ENCODE measurements at regions not wholly inside any gene's neighbourhood (a gene's known extent, or its start where the extent isn't known, plus 50 kb on each side); places are given as distances from the start of the nearest gene placed in this dataset.

- no peak for DNase-seq (ENCODE audit: low read depth, low spot score)
- H3K27ac ChIP-seq = no peak overlapping the region
Measured at GRCh38 chr6:149211046-149211571, 106.4 kb upstream of the TAB2 start.

- DNase-seq (ENCODE audit: low read depth, low spot score) = no peak
- H3K27ac ChIP-seq = no peak overlapping the region
Measured at GRCh38 chr6:149212206-149212605, 105.3 kb upstream of the TAB2 start.

GRCh38 chr6:149212892-149213801 lies 104.4 kb upstream of the TAB2 start:
- no peak overlapping the region for H3K27ac ChIP-seq
- no peak for DNase-seq (ENCODE audit: low read depth, low spot score)

GRCh38 chr6:149213829-149214228 lies 103.7 kb upstream of the TAB2 start:
- DNase-seq (ENCODE audit: low read depth, low spot score) = no peak
- H3K27ac ChIP-seq = no peak overlapping the region

- DNase-seq (ENCODE audit: low read depth, low spot score) = no peak
- no peak overlapping the region for H3K27ac ChIP-seq
Measured at GRCh38 chr6:149216459-149216858, 101.1 kb upstream of the TAB2 start.

GRCh38 chr6:149217466-149217888 lies 100.0 kb upstream of the TAB2 start:
- no peak for DNase-seq (ENCODE audit: low read depth, low spot score)
- H3K27ac ChIP-seq = no peak overlapping the region

- DNase-seq (ENCODE audit: low read depth, low spot score) = no peak
Measured at GRCh38 chr6:149218471-149218870, 99.0 kb upstream of the TAB2 start.

GRCh38 chr6:149218915-149219314 lies 98.6 kb upstream of the TAB2 start:
- no peak for DNase-seq (ENCODE audit: low read depth, low spot score)
- no peak overlapping the region for H3K27ac ChIP-seq

More at GRCh38 chr6:149218471-149218870, 99.0 kb upstream of the TAB2 start:
- no peak overlapping the region for H3K27ac ChIP-seq

GRCh38 chr6:149220882-149221773 lies 96.4 kb upstream of the TAB2 start:
- H3K27ac ChIP-seq = no peak overlapping the region
- no peak for DNase-seq (ENCODE audit: low read depth, low spot score)

- DNase-seq (ENCODE audit: low read depth, low spot score) = no peak
- no peak overlapping the region for H3K27ac ChIP-seq
Measured at GRCh38 chr6:149221774-149222070, 95.8 kb upstream of the TAB2 start.

- H3K27ac ChIP-seq = no peak overlapping the region
- DNase-seq (ENCODE audit: low read depth, low spot score) = no peak
Measured at GRCh38 chr6:149223120-149223903, 94.2 kb upstream of the TAB2 start.

GRCh38 chr6:149223904-149224351 lies 93.6 kb upstream of the TAB2 start:
- H3K27ac ChIP-seq = no peak overlapping the region
- DNase-seq (ENCODE audit: low read depth, low spot score) = no peak

- no peak for DNase-seq (ENCODE audit: low read depth, low spot score)
- H3K27ac ChIP-seq = no peak overlapping the region
Measured at GRCh38 chr6:149224399-149224798, 93.1 kb upstream of the TAB2 start.

- DNase-seq (ENCODE audit: low read depth, low spot score) = no peak
- H3K27ac ChIP-seq = no peak overlapping the region
Measured at GRCh38 chr6:149225370-149225769, 92.1 kb upstream of the TAB2 start.

- DNase-seq (ENCODE audit: low read depth, low spot score) = no peak
- H3K27ac ChIP-seq = no peak overlapping the region
Measured at GRCh38 chr6:149225946-149226345, 91.6 kb upstream of the TAB2 start.

- H3K27ac ChIP-seq = no peak overlapping the region
- no peak for DNase-seq (ENCODE audit: low read depth, low spot score)
Measured at GRCh38 chr6:149227796-149228195, 89.7 kb upstream of the TAB2 start.

- DNase-seq (ENCODE audit: low read depth, low spot score) = no peak
- no peak overlapping the region for H3K27ac ChIP-seq
Measured at GRCh38 chr6:149228311-149228955, 89.1 kb upstream of the TAB2 start.

GRCh38 chr6:149229096-149229495 lies 88.4 kb upstream of the TAB2 start:
- H3K27ac ChIP-seq = no peak overlapping the region
- DNase-seq (ENCODE audit: low read depth, low spot score) = no peak

- H3K27ac ChIP-seq = no peak overlapping the region
- DNase-seq (ENCODE audit: low read depth, low spot score) = no peak
Measured at GRCh38 chr6:149230712-149231460, 86.6 kb upstream of the TAB2 start.

All from epithelial cell of prostate (primary cell).